Lower leg skin (tissue), 3 donors: ENCODE measurements at regions not wholly inside any gene's neighbourhood (a gene's known extent, or its start where the extent isn't known, plus 50 kb on each side); places are given as distances from the start of the nearest gene placed in this dataset.

Source experiments
- CTCF ChIP-seq, 3 donors: fragments of 450-650 bp; IDR thresholded peaks; one replicate each; pipeline ENCODE4 v1.5.1; 2016; ENCODE audit warnings: antibody characterized with exemption in 3 of 3, mild to moderate bottlenecking in 3 of 3, moderate library complexity in 2 of 3
- POLR2A ChIP-seq, 2 donors: fragments of 450-650 bp; IDR thresholded peaks; one replicate each; pipeline ENCODE4 v1.6.1; 2016 to 2017; ENCODE audit warnings: antibody characterized with exemption in 2 of 2, mild to moderate bottlenecking in 1 of 2, moderate library complexity in 1 of 2

- TF ChIP-seq POLR2A (IDR thresholded peaks at IDR 0.05) (no peak), CTCF (IDR thresholded peaks at IDR 0.05) (no peak)
These were observed 203.9 kb upstream of the NEBL start for GRCh38 chr10:21100871-21101514.
